ENCODE measurements at regions not wholly inside any gene's neighbourhood (a gene's known extent, or its start where the extent isn't known, plus 50 kb on each side); places are given as distances from the start of the nearest gene placed in this dataset.
A peak's percentile ranks its signal among the peaks of the same experiment; 100 is the strongest.
"Not testable (repeated sequence)": the region's sequence is repeated elsewhere in the genome, so short reads cannot be mapped to it uniquely, and the experiment has no call there.

DNA sequence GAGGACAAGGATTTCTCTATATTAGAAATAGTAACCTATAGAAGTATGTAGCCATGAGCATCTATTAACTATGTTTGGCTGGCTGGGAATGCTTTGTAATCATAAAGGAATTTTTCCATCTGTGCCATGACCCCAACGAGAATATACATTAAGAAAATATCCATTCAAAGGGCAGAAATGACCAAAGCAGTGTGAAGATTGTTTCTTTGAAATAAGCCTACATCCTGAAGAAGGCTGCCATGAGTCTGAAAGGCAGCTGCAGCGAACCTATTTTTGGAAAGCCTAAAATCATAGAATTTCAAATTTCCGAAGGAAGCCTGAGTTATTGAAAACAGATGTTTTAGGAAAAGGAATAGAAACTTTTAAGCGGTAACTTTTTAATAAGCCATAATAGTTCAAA, 244.2 kb upstream of the FOXK1 start:
- no peak for DNase-seq (ENCODE audit: low read depth)

DNA sequence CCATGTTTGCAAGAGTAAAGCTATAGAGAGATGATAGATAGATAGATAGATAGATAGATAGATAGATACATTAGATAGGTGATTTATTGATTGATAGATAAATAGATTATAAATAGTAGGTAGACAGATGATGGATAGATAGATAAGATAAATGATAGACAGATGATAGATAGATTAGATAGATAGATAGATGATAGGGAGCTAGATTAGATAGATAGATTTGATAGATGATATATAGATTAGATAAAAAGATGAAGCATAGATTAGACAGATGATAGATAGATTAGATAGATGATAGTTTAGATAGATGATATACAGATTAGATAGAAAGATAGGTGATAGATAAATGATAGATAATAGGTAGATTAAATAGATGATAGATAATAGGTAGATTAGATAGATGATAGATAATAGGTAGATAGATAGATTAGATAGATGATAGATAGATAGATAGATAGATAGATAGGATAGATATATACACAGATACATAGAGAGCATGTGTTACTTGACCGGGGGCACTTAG, 243.3 kb upstream of the FOXK1 start:
- no peak for DNase-seq (ENCODE audit: low read depth)

DNA sequence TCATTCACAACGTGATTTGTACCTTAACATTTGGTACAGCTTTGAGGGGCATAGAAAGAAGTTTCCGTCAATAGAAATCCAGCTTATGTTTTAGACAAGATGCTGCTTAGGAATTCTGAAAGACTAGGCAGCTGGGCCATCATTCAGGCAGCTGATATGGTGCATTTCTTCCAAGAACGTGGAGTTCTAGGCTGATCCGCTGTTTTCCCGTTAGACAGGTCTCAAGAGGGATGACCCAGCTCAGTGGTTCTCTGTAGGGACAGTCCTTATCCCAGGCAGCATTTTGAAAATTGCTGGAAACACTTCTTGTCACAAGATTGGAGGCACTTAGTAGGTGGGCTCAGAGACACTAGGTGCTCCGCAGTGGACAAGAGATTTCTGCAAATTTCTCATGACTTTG, 242.7 kb upstream of the FOXK1 start:
- DNase-seq (ENCODE audit: low read depth) = no peak

DNA sequence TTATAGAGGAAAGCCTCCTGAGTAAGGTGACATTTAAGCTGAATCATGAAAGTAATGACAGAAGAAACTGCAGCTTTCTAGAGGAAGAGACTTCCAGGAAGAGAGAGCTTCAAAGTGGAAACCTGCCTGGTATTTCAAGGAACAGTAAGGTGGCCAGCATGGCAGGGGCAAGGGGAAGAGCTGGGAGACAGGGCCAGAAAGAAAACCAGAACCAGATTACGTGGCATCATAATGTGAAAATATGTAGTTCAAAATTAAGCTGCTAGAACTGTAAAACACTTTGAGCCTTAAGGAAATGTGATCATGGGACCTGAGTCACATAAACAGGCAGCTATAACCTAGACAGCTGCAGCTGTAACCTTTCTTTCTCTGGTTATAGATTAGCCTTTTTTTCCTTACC, 238.0 kb upstream of the FOXK1 start:
- no peak for DNase-seq (ENCODE audit: low read depth)

DNA sequence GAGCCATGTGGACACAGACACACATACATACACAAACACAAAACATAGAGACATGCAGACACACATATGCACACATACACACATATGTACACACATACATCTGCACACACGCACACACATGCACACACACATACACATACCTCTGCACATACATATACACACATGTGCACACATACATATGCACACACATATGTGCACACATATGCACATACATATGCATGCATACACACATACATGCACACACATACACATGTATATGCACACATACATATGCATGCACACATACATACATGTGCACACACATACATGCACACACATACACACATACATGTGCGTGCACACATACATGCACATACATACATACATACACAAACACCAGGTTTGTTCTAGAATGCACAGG, 236.3 kb upstream of the FOXK1 start:
- DNase-seq (ENCODE audit: low read depth) = no peak

DNA sequence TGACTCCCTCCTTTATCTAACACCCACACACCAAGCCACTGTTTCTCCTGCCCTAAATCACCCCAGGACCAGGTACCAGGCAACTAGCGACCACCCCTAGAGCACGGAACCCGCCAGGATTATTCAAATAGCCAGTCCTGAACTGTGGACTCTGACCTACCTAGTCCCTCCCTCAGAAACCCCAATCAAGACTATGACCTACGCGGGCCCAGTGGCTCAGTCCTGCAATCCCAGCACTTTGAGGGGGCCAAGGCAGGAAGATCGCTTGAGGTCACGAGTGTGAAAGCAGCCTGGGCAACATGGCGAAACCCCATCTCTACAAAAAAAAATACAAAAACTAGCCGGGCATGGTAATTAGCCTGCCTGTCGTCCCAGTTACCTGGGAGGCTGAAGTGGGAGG, 232.8 kb upstream of the FOXK1 start:
- no peak for DNase-seq (ENCODE audit: low read depth)

DNA sequence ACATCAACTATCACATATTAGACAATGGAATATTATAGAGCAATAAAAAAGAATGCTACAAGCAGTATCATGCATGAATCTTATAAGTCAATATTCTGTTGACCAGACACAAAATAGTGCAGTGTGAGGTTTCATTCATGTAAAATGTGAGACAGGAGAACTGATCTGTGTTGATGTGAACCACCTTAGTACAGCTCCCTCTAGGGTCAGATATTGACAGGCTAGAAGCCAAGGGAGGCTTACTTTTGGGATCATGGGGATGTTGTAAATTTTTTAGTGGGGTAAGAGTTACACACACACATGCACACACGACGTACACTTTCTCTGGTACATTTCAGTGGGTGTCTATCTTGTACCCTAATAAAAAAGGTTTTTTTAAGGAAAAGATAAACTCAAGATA, 231.6 kb upstream of the FOXK1 start:
- no peak for DNase-seq (ENCODE audit: low read depth)

DNA sequence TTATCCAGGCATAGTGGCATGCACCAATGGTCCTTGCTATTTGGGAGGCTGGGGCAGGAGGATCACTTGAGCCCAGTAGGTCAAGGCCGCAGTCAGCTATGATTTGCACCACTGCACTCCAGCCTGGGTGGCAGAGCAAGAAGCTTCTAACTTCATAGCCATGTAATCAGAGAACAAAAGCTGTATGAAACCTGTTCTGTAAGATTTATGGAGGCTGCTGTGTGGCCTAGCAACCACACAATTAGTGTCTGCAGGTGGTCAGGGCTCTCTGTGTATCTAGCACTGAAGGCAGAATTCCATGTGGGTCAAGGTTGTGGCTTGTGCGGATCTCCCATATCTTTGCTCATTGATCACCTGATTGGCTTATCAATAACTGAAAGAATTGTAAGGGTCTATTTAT, 221.5 kb upstream of the FOXK1 start:
- no peak for DNase-seq (ENCODE audit: low read depth)

DNA sequence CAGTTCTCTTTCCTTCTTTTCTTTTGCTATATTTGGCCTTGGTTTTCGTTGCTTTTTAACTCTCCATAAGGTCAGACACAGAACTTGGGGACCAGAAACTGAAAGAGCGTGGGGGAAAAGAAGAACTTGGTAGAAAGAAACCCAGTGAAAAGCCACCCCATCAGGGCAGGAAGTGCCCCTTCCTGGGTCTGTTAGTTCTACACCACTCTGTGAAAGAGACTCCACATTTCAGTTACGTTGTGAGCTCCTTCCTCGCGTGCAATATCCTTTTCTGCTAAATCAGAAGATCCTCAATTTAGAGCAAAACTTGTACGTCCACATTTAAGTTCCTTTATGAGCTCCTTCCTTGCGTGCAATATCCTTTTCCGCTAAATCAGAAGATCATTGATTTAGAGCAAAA, 220.6 kb upstream of the FOXK1 start:
- no peak for DNase-seq (ENCODE audit: low read depth)

DNA sequence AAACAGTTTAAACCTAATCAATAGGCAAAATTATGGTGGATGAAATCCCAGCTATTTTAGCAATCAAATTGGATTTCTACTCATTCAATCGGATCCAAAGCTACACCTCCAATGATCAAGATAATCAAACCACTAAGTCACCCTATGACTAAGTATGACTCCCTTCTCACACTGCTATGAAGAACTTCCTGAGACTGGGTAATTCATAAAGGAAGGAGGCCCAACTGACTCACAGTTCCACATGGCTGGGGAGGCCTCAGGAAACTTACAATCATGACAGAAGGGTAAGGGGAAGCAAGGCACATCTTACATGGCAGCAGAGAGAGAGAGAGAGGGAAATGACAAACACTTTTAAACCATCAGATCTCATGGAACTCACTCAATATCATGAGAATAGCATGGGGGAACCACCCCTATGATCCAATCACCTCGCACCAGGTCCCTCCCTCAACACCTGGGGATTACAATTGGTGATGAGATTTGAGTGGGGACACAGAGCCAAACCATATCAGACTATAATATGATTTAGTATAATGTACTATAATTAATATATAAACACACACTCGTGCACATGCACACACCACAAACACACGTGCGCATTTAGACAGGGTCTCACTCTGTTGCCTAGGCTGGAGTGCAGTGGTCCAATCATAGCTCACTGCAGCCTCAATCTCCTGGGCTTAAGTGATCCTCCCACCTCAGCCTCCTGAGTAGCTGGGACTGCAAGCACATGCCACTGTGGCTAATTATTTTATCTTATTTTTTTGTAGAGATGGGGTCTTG, 213.6 kb upstream of the FOXK1 start:
- DNase-seq (ENCODE audit: low read depth) = no peak

DNA sequence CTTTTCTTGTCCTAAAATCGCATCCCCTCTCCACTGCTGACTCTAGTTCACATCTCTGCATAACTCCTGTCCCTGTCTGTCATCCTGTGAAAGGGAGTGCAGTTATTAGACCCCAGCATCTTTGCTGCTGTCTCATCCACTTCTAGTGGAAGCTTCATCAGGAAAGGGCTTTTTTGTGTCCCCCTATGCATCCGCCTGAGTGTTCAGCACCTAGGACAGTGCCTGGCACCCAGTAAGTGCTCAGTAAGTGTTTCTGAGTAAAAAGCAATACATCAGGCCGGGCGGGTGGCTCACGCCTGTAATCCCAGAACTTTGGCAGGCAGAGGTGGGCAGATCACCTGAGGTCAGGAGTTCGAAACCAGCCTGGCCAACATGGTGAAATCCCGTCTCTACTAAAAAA, 211.8 kb upstream of the FOXK1 start:
- DNase-seq (ENCODE audit: low read depth) = no peak

DNA sequence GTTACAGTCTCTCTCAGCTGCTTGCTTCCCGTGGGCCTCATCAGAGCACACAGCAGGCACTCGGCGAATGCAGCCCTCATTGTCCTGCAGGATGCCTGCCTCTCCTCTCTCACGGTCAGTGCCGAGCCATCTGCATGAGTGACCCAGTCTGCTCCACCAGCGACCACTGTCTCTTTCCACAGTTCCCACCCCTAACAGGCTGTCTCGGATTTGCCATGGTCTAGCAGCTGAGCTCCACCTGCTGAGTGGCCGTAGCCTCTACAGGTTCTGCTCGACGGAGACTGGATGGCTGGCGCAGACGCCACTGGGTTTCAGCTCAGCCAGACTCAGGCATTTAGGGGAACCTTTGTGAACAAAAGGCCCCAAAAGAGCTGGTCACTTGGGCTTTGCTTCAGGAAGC, 209.4 kb upstream of the FOXK1 start:
- DNase-seq (ENCODE audit: low read depth) = no peak

DNA sequence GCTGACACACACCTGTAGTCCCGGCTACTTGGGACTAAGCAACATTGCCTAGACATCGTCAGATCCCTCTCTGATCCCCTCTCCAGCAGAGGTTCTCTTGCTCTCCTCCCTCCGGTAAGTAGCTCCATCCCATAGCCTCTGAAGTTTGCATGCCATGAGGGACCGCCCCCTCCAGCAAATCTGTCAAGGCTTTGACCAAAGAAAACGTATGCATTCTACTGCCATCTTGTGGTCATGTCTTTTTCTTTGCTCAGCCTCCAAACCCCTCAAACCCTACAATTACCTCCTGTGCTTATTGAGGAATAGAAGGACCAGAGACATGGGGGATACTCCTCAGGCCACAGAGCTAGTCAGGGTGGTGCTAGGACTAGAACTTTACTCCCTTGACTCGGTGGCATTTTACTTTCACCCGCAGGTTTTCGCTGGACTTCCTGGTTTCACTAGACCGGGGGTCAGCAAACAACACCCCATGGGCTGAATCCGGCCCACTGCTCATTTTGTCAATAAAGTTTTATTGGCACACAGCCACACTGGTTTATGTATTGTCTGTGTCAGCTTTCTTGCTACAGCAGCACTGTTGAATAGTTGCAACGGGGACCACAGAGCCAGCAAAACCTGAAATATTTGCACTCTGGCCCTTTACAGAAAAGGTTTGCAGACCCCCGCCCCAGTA, 202.6 kb upstream of the FOXK1 start:
- peak; percentile 61 for DNase-seq (ENCODE audit: low read depth)

DNA sequence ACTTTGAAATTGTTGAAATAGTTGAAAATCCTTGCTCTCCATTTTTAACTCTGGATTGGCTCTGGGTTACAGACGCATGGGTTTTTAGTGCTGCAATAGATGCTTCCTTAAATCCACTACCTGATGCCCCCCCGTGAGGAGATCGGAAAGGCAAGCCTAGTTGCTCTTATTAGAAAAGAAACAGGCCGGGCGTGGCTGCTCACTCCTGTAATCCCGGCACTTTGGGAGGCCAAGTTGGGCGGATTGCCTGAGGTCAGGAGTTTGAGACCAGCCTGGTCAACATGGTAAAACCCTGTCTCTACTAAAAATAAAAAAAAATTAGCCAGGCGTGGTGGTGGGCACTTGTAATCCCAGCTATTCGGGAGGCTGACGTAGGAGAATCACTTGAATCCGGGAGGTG, 202.0 kb upstream of the FOXK1 start:
- DNase-seq (ENCODE audit: low read depth) = not testable (repeated sequence)

DNA sequence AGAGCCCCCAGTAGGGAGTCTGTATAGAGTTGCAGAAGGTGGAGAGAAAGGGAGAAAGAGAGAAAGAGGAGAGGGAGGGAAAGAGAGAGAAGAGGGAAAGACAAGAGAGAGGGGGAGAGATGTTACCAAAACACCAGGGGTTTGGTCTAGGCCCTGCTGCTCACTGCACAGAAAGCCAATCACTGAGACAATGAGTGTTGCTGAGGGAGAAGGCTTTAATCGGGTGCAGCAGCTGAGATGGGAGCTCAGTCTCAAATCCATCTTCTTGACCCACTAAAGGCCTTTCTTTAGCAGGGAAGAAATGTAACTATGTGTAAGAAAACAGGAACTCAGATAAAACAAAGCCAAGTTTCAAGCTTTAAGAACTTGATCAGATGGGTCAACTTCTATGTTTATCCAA, 198.2 kb upstream of the FOXK1 start:
- no peak for DNase-seq (ENCODE audit: low read depth)

DNA sequence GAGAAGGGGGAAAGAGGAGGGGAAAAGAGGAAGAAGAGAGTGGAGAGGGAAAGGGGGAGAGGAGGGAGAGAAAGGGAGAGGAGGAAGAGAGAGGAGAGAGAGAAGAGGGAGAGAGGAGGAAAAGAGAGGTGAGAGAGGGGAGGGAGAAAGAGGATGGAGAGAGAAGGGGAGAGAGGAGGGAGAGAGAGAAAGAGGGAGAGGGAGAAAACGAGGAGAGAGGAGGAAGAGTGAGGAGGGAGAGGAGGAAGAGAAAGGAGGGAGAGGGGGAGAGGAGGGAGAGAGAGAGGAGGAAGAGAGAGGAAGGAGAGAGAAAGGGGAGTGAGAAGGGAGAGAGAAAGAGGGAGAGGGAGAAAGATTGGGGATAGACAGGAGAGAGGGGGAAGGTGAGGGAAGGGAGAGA, 197.6 kb upstream of the FOXK1 start:
- DNase-seq (ENCODE audit: low read depth) = no peak

DNA sequence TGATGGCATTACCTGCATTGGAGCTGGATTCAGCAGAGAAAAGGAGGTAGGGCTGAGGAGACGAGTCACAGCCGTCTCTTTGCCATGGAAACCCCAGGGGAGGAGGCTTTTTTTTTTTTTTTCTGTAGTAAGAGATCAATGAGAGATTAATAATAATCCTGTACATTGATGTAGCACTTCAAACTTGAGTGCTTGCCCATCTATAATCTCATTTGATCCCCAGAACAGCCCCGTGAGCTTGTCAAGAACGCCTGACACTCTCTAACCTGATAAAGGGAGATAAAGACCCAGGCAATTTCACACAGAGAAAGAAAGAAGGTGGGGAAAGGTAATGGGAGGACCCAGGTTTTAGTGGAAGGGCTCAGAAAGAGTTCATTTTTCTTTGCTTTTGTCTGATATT, 195.2 kb upstream of the FOXK1 start:
- DNase-seq (ENCODE audit: low read depth) = no peak

DNA sequence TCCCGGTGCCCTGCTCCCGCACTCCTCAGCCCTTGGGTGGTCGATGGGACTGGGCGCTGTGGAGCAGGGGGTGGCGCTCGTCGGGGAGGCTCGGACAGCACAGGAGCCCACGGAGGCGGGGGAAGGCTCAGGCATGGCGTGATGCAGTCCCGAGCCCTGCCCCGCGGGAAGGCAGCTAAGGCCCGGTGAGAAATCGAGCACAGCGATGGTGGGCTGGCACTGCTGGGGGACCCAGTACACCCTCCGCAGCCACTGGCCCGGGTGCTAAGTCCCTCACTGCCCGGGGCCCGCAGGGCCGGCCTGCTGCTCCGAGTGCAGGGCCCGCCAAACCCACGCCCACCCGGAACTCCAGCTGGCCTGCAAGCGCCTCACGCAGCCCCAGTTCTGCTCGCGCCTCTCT, 185.2 kb upstream of the FOXK1 start:
- DNase-seq (ENCODE audit: low read depth) = not testable (repeated sequence)

DNA sequence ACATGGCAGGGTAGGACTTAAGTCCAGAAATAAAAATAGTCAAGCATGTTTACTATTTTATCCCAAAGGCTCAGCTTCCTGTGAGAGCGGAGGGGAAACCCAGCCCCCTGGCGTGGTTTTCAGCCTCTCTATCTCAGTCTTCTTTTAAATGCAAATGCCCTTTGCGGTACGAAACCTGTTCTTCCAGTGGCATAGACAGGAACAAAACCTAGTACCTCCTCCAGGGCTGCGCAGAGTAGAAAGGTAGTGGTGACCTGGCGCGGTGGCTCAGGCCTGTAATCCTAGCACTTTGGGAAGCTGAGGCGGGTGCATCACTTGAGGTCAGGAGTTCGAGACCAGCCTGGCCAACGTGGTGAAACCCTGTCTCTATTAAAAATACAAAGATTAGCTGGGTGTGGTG, 181.3 kb upstream of the FOXK1 start:
- no peak for DNase-seq (ENCODE audit: low read depth)

DNA sequence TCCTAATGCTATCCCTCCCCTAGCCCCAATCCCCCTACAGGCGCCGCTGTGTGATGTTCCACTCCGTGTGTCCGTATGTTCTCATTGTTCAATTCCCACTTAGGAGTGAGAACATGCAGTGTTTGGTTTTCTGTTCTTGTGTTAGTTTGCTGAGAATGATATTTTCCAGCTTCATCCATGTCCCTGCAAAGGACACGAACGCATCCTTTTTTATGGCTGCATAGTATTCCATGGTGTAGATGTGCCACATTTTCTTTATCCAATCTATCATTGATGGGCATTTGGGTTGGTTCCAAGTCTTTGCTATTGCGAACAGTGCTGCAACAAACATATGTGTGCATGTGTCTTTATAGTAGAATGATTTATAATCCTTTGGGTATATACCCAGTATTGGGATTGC, 174.2 kb upstream of the FOXK1 start:
- DNase-seq (ENCODE audit: low read depth) = not testable (repeated sequence)

DNA sequence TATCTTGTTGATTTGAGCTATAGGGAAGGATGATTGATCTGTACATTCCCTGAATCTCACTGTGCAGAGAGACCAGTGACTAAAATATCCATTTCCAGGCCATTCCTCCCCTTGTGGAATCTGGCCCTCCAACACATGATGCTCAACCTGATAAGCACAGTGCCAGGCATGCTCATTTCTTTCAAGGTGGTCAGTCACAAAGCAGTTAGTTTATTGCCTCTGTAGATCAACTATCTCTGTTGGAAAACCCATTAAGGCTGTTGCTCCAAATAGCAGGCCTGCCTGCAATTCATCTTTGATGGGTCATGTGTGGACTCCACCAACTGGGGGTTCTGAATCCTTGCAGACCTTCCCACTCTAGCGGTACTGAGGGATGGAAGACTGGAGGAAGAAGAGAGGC, 168.6 kb upstream of the FOXK1 start:
- DNase-seq (ENCODE audit: low read depth) = no peak

DNA sequence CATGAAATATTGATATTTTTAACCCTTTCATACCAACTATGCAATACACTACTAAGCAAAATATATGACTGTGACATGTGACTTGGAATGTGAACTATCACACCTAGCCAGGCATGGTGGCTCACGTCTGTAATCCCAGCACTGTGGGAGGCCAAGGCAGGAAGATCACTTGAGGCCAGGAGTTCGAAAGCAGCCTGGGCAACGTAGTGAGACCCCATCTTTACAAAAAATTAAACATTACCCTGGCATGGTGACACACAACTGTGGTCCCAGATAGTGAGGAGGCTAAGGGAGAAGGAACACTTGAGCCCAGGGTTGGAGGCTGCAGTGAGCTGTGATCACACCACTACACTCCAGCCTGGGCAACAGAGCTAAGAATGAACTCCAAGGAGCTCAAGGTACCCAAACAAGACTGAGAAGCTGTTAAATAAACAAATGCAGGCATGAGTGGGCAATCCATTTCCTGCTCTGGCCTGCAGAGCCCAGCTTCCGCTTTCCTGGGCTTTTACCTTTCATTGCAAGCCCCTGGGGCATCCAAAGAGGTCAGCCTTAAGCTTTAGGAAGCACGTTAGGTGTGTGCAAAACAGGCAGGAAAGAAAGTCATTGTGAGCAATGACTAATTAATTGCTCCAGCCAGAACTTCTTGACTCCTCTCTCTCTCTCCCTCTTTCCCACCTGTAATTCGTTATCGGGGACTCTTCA, 162.1 kb upstream of the FOXK1 start:
- DNase-seq (ENCODE audit: low read depth) = no peak

DNA sequence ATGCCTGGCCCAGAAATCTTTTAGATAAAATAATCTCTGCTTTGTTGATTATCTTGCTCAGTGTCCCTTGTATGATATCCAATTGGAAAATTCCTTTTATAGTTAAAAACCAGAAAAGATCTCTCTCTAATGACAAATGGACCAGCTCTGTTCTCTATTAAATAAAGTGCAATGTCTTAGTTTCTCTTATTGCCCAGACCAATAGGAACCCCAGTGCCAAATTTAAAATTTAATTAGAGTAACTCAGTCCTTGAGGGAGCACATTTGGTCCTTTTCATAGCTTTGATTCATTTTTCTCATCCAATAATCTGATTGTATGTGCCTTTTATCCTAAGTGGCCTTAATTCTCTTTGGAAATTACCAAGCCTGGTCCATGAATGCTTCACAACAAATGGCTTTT, 158.9 kb upstream of the FOXK1 start:
- no peak for DNase-seq (ENCODE audit: low read depth)
